ENCODE measurements at regions not wholly inside any gene's neighbourhood (a gene's known extent, or its start where the extent isn't known, plus 50 kb on each side); places are given as distances from the start of the nearest gene placed in this dataset.

GRCh38 chr5:130528474-130528873 lies 624.2 kb downstream of the CHSY3 start:
- Histone ChIP-seq H3K27ac (ENCODE audit: insufficient read length, low read depth, low read length) (no peak overlapping the region), H2BK5ac (ENCODE audit: insufficient read length, low read length) (no peak overlapping the region), H3K4ac (ENCODE audit: low read depth, low read length) (no peak overlapping the region), H3K14ac (ENCODE audit: insufficient read depth, low read length) (no peak overlapping the region), H2BK15ac (ENCODE audit: low read depth, low read length) (no peak overlapping the region), H4K8ac (replicated peaks; ENCODE audit: insufficient read length, low read depth, low read length) (no peak overlapping the region), H3T11ph (ENCODE audit: low read length) (no peak overlapping the region), H3K18ac (ENCODE audit: insufficient read length, low read depth, low read length) (no peak overlapping the region), H3K23ac (ENCODE audit: insufficient read length, low read depth, low read length) (no peak overlapping the region), H3K79me1 (ENCODE audit: insufficient read depth, low read depth, low read length, poor library complexity, severe bottlenecking) (no peaks in the 10 kb centered on the region), H2BK120ac (ENCODE audit: low read depth, low read length, poor library complexity, severe bottlenecking) (no peak overlapping the region), H4K5ac (ENCODE audit: insufficient read length, low read depth, low read length) (no peak overlapping the region), H3K9ac (ENCODE audit: extremely low read depth, insufficient read length, low read length) (no peak overlapping the region), H3K27me3 (ENCODE audit: insufficient read depth, low read length) (no peaks in the 10 kb centered on the region), H2AFZ (ENCODE audit: low read length) (no peak overlapping the region), H3K9me3 (ENCODE audit: control insufficient read depth, low read depth, low read length) (no peaks in the 10 kb centered on the region), H2BK20ac (ENCODE audit: low read depth, low read length, poor library complexity, severe bottlenecking) (no peak overlapping the region), H3K79me2 (ENCODE audit: insufficient read depth, low read length) (no peaks in the 10 kb centered on the region), H2BK12ac (ENCODE audit: insufficient read length, low read depth, low read length) (no peak overlapping the region), H4K91ac (ENCODE audit: insufficient read length, low read depth, low read length) (no peak overlapping the region), H3K23me2 (ENCODE audit: insufficient read length, low read depth, low read length, poor library complexity, severe bottlenecking) (no peaks in the 10 kb centered on the region), H3K4me1 (ENCODE audit: insufficient read depth, low read length) (no peaks in the 10 kb centered on the region), H4K20me1 (ENCODE audit: control insufficient read depth, insufficient read depth, insufficient read length) (no peaks in the 10 kb centered on the region), H3K4me2 (ENCODE audit: insufficient read depth, insufficient read length, low read length) (no peak overlapping the region), H3K56ac (ENCODE audit: insufficient read length, low read depth, low read length) (no peak overlapping the region), H2AK5ac (ENCODE audit: insufficient read length, low read length) (no peak overlapping the region)
- no peak for DNase-seq
- Mint-ChIP-seq H3K4me1 (no peaks in the 10 kb centered on the region), H3K9me3 (peaks cover 0 to 2% of the 10 kb centered on the region in 2 experiments; a peak in 1 of 5 replicates), H3K36me3 (ENCODE audit: insufficient read depth in 1 of 3, low read depth in 3 of 3) (no peaks in the 10 kb centered on the region), H3K27me3 (ENCODE audit: low read depth) (no peaks in the 10 kb centered on the region), H3K27ac (no peak overlapping the region), H3K4me3 (no peak overlapping the region)
- TF ChIP-seq CTCF (conservative IDR thresholded peaks at IDR 0.05), result no peak
